SK-N-SH (cell line): ENCODE measurements at regions not wholly inside any gene's neighbourhood (a gene's known extent, or its start where the extent isn't known, plus 50 kb on each side); places are given as distances from the start of the nearest gene placed in this dataset.

Experiments
- CTCF ChIP-seq: fragments of 200-600 bp; sonication (generic); IDR thresholded peaks from 2 replicates; pipeline ENCODE4 v1.6.1; 2017; ENCODE audit warnings: antibody characterized with exemption, mild to moderate bottlenecking, moderate library complexity
- EZH2phosphoT487 ChIP-seq: fragments of 200-600 bp; sonication (generic); IDR thresholded peaks from 2 replicates; pipeline ENCODE4 v1.6.1; 2017; ENCODE audit warnings: low read depth, mixed run types, mild to moderate bottlenecking, antibody characterized with exemption, moderate library complexity, borderline replicate concordance
- MXI1 ChIP-seq: IDR thresholded peaks from 2 replicates; pipeline ENCODE4 v1.6.1; 2012; ENCODE audit warnings: mild to moderate bottlenecking, low read depth, low read length, improper control_type of control experiment
- RAD21 ChIP-seq: IDR thresholded peaks from 2 replicates; pipeline ENCODE4 v1.6.1; 2012; ENCODE audit warnings: mild to moderate bottlenecking, low read length
- REST ChIP-seq: IDR thresholded peaks from 2 replicates; pipeline ENCODE4 v1.6.1; 2012; ENCODE audit warnings: mild to moderate bottlenecking, low read depth, low read length, moderate library complexity
- USF2 ChIP-seq: fragments of 150-350 bp; IDR thresholded peaks from 2 replicates; pipeline ENCODE4 v1.6.1; 2017; ENCODE audit warnings: antibody characterized with exemption, low read length, low read depth, borderline replicate concordance

- no peak for TF ChIP-seq RAD21
- no peak for TF ChIP-seq MXI1
- no peak for TF ChIP-seq USF2
- no peak for TF ChIP-seq CTCF
- TF ChIP-seq EZH2phosphoT487, result no peak
- no peak for TF ChIP-seq REST
Observed at GRCh38 chr10:2890093-2890492, 177.3 kb upstream of the PFKP start.
